Skin of body (tissue), 1 donor: ENCODE measurements at regions not wholly inside any gene's neighbourhood (a gene's known extent, or its start where the extent isn't known, plus 50 kb on each side); places are given as distances from the start of the nearest gene placed in this dataset.
"Not testable (repeated sequence)": the region's sequence is repeated elsewhere in the genome, so short reads cannot be mapped to it uniquely, and the experiment has no call there.

Experiments
- DNase-seq: peaks from one replicate; lab custom pipeline; 2025; lab: John Stamatoyannopoulos, UW

- no peak for DNase-seq
Measured at GRCh38 chr13:54004026-54004699, 975.5 kb downstream of the OLFM4 start.

- no peak for DNase-seq
Measured at GRCh38 chr13:54016542-54016941, 987.9 kb downstream of the OLFM4 start.

- no peak for DNase-seq
Measured at GRCh38 chr13:54018485-54018884, 989.9 kb downstream of the OLFM4 start.

GRCh38 chr13:54029226-54029625 lies 1000.6 kb downstream of the OLFM4 start:
- DNase-seq = no peak

- DNase-seq = no peak
Measured at GRCh38 chr13:54029720-54030119, 1001.1 kb downstream of the OLFM4 start.

GRCh38 chr13:54033323-54033861 lies 1004.8 kb downstream of the OLFM4 start:
- no peak for DNase-seq

- DNase-seq = no peak
Measured at GRCh38 chr13:54034047-54034446, 1005.4 kb downstream of the OLFM4 start.

- not testable (repeated sequence) for DNase-seq
Measured at GRCh38 chr13:54057416-54057815, 1028.8 kb downstream of the OLFM4 start.

- DNase-seq = not testable (repeated sequence)
Measured at GRCh38 chr13:54069958-54070357, 1041.3 kb downstream of the OLFM4 start.

GRCh38 chr13:54077569-54077968 lies 1049.0 kb downstream of the OLFM4 start:
- DNase-seq = no peak

GRCh38 chr13:54078271-54078870 lies 1049.8 kb downstream of the OLFM4 start:
- no peak for DNase-seq

GRCh38 chr13:54082309-54082708 lies 1053.7 kb downstream of the OLFM4 start:
- DNase-seq = not testable (repeated sequence)

- no peak for DNase-seq
Measured at GRCh38 chr13:54091884-54092283, 1063.3 kb downstream of the OLFM4 start.

GRCh38 chr13:54092686-54093085 lies 1064.1 kb downstream of the OLFM4 start:
- DNase-seq = no peak

GRCh38 chr13:54110597-54110996 lies 1082.0 kb downstream of the OLFM4 start:
- DNase-seq = no peak

- no peak for DNase-seq
Measured at GRCh38 chr13:54124700-54125099, 1096.1 kb downstream of the OLFM4 start.

GRCh38 chr13:54130931-54131330 lies 1102.3 kb downstream of the OLFM4 start:
- DNase-seq = not testable (repeated sequence)

- DNase-seq = not testable (repeated sequence)
Measured at GRCh38 chr13:54131433-54131832, 1102.8 kb downstream of the OLFM4 start.

GRCh38 chr13:54132127-54132526 lies 1103.5 kb downstream of the OLFM4 start:
- DNase-seq = not testable (repeated sequence)

- DNase-seq = not testable (repeated sequence)
Measured at GRCh38 chr13:54132720-54133119, 1104.1 kb downstream of the OLFM4 start.

- no peak for DNase-seq
Measured at GRCh38 chr13:54133746-54134145, 1105.1 kb downstream of the OLFM4 start.

- no peak for DNase-seq
Measured at GRCh38 chr13:54144828-54145227, 1116.2 kb downstream of the OLFM4 start.

GRCh38 chr13:54150851-54151250 lies 1122.2 kb downstream of the OLFM4 start:
- DNase-seq = no peak
